ENCODE measurements at regions not wholly inside any gene's neighbourhood (a gene's known extent, or its start where the extent isn't known, plus 50 kb on each side); places are given as distances from the start of the nearest gene placed in this dataset.

DNA sequence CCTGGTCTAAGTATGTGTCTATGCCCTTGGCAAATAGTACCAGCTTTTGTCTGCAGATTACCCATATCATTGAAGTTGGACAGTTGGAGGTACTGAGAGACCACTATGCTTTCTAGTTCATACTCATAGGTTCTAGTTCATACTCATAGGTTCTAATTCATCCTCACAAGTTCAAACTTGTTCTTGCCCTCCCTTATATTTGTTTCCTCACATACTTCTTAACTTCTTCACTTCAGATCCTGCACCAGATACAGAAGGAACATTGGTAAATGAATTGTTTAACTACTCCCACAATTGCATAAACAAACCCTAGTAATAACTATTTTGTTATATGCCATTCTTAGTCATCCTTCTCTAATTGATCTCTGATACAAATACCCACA is 172.2 kb downstream of the SLITRK1 start (continued):
- TF ChIP-seq, protein P1, sequence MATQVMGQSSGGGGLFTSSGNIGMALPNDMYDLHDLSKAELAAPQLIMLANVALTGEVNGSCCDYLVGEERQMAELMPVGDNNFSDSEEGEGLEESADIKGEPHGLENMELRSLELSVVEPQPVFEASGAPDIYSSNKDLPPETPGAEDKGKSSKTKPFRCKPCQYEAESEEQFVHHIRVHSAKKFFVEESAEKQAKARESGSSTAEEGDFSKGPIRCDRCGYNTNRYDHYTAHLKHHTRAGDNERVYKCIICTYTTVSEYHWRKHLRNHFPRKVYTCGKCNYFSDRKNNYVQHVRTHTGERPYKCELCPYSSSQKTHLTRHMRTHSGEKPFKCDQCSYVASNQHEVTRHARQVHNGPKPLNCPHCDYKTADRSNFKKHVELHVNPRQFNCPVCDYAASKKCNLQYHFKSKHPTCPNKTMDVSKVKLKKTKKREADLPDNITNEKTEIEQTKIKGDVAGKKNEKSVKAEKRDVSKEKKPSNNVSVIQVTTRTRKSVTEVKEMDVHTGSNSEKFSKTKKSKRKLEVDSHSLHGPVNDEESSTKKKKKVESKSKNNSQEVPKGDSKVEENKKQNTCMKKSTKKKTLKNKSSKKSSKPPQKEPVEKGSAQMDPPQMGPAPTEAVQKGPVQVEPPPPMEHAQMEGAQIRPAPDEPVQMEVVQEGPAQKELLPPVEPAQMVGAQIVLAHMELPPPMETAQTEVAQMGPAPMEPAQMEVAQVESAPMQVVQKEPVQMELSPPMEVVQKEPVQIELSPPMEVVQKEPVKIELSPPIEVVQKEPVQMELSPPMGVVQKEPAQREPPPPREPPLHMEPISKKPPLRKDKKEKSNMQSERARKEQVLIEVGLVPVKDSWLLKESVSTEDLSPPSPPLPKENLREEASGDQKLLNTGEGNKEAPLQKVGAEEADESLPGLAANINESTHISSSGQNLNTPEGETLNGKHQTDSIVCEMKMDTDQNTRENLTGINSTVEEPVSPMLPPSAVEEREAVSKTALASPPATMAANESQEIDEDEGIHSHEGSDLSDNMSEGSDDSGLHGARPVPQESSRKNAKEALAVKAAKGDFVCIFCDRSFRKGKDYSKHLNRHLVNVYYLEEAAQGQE (IDR thresholded peaks at IDR 0.05; ENCODE audit: unreplicated experiment), result no peak
- TF ChIP-seq JUNB (IDR thresholded peaks at IDR 0.05; ENCODE audit: unreplicated experiment) (no peak), NANOG (IDR thresholded peaks at IDR 0.05; ENCODE audit: borderline replicate concordance) (no peak), ZNF114 (CRISPR knock-in tag; IDR thresholded peaks at IDR 0.05) (no peak)
- TF ChIP-seq, protein P2, sequence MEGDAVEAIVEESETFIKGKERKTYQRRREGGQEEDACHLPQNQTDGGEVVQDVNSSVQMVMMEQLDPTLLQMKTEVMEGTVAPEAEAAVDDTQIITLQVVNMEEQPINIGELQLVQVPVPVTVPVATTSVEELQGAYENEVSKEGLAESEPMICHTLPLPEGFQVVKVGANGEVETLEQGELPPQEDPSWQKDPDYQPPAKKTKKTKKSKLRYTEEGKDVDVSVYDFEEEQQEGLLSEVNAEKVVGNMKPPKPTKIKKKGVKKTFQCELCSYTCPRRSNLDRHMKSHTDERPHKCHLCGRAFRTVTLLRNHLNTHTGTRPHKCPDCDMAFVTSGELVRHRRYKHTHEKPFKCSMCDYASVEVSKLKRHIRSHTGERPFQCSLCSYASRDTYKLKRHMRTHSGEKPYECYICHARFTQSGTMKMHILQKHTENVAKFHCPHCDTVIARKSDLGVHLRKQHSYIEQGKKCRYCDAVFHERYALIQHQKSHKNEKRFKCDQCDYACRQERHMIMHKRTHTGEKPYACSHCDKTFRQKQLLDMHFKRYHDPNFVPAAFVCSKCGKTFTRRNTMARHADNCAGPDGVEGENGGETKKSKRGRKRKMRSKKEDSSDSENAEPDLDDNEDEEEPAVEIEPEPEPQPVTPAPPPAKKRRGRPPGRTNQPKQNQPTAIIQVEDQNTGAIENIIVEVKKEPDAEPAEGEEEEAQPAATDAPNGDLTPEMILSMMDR (conservative IDR thresholded peaks at IDR 0.05; ENCODE audit: low read depth in 2 of 2), result no peak

DNA sequence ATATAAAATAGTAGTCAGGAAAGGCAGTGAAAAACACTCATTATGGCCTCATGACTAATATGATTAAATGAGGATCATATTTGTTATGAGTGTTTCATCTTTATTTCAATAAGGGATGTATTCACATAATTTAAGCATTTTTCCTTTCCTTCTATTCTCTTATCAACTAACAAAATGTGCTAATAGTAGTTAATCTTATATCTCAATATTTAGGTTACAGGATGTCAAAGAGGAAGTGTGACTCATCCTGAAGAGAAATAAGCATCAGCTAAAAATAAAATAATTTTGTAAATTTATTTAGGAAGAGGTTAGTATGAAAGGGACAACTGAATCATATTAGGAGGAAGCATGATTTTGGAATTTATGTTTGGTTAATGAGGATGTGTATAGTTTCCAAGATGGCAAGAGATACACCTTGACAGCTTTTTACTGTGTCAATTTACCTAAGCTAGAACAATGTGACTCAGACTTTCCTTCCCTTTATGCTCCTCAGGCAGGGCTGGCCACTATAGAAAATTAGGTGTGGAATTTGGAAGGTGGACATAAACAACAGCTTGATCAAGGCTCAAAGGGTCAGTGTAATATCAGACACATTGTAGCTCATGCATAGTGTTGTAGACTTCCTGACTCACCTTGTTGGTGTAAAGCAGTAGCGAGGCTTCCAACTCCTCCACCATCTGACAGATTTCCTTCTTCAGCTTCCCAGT is 172.7 kb downstream of the SLITRK1 start:
- no peak for ATAC-seq
- H3K4me1 Mint-ChIP-seq, result peaks cover 10% of the 10 kb centered on the region

DNA sequence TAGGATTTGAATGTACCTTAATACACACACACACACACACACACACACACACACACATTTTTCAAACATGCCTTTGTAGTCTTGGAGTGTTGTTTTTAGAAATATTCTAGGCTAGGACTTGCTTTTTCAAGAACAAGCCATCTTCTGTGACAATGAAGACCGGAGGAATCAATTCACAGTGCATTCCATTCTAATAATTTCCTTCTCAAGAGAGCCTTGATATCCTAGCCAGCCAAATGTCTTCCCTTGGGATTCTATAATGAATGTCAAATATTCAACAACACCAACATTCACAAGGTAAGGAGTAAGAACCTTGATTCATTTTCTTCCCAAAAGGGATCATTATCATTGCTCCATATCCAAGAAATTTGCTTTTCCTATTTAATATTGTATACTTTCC is 180.3 kb downstream of the SLITRK1 start:
- Mint-ChIP-seq H3K9me3 (no peaks in the 10 kb centered on the region), H3K4me1 (peaks cover 2% of the 10 kb centered on the region; the same call in 2 of the 3 replicates), H3K27me3 (ENCODE audit: insufficient read depth, low read depth, poor library complexity) (no peaks in the 10 kb centered on the region), H3K27ac (no peak overlapping the region), H3K4me3 (no peak overlapping the region), H3K36me3 (ENCODE audit: low read depth) (peaks cover 1% of the 10 kb centered on the region; the same call in 1 of the 3 replicates)
- TF ChIP-seq CREB1 (CRISPR knock-in tag; IDR thresholded peaks at IDR 0.05; ENCODE audit: low read depth) (no peak), EZH2 (IDR thresholded peaks at IDR 0.05; ENCODE audit: low read depth, unreplicated experiment) (no peak)
- TF ChIP-seq, protein P2 (conservative IDR thresholded peaks at IDR 0.05; ENCODE audit: low read depth in 2 of 2), result no peak
- TF ChIP-seq, protein P3, sequence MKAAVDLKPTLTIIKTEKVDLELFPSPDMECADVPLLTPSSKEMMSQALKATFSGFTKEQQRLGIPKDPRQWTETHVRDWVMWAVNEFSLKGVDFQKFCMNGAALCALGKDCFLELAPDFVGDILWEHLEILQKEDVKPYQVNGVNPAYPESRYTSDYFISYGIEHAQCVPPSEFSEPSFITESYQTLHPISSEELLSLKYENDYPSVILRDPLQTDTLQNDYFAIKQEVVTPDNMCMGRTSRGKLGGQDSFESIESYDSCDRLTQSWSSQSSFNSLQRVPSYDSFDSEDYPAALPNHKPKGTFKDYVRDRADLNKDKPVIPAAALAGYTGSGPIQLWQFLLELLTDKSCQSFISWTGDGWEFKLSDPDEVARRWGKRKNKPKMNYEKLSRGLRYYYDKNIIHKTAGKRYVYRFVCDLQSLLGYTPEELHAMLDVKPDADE (IDR thresholded peaks at IDR 0.05), result no peak
- no peak for ATAC-seq
- Histone ChIP-seq H3K4me2 (no peak overlapping the region), H3K79me2 (replicated peaks; ENCODE audit: insufficient read depth) (no peaks in the 10 kb centered on the region), H4K20me1 (replicated peaks; ENCODE audit: insufficient read depth) (no peaks in the 10 kb centered on the region), H3K27ac (ENCODE audit: low read depth) (no peak overlapping the region), H3K4me3 (no peak overlapping the region), H3K27me3 (ENCODE audit: insufficient read depth) (no peaks in the 10 kb centered on the region), H3F3A (replicated peaks; ENCODE audit: low read depth) (no peaks in the 10 kb centered on the region), H3K36me3 (ENCODE audit: insufficient read depth) (no peaks in the 10 kb centered on the region), H3K9me2 (ENCODE audit: insufficient read depth) (no peaks in the 10 kb centered on the region), H2AFZ (no peak overlapping the region), H3K4me1 (ENCODE audit: insufficient read depth) (no peaks in the 10 kb centered on the region)
- DNase-seq (ENCODE audit: low spot score), result no peak

More for the DNA sequence above, 172.7 kb downstream of the SLITRK1 start:
- H3K27me3 Mint-ChIP-seq (ENCODE audit: insufficient read depth, low read depth, poor library complexity), result no peaks in the 10 kb centered on the region
- no peak overlapping the region for H3K4me3 Mint-ChIP-seq
- peaks cover 3% of the 10 kb centered on the region; the same call in 1 of the 3 replicates for H3K36me3 Mint-ChIP-seq (ENCODE audit: low read depth)
- DNase-seq (ENCODE audit: low spot score), result no peak
- Histone ChIP-seq H3K4me3 (no peak overlapping the region), H3K4me2 (no peak overlapping the region), H3K36me3 (ENCODE audit: insufficient read depth) (no peaks in the 10 kb centered on the region; the same call in 1 of the 2 replicates), H3F3A (replicated peaks; ENCODE audit: low read depth) (no peaks in the 10 kb centered on the region), H3K9me2 (ENCODE audit: insufficient read depth) (peaks cover 7% of the 10 kb centered on the region; the same call in 1 of the 2 replicates), H3K79me2 (replicated peaks; ENCODE audit: insufficient read depth) (no peaks in the 10 kb centered on the region), H2AFZ (no peak overlapping the region), H4K20me1 (replicated peaks; ENCODE audit: insufficient read depth) (no peaks in the 10 kb centered on the region), H3K27ac (ENCODE audit: low read depth) (no peak overlapping the region), H3K27me3 (ENCODE audit: insufficient read depth) (no peaks in the 10 kb centered on the region), H3K4me1 (ENCODE audit: insufficient read depth) (peaks cover 10% of the 10 kb centered on the region)
- TF ChIP-seq CREB1 (CRISPR knock-in tag; IDR thresholded peaks at IDR 0.05; ENCODE audit: low read depth) (no peak), ZNF114 (CRISPR knock-in tag; IDR thresholded peaks at IDR 0.05) (no peak)
- H3K9me3 Mint-ChIP-seq, result no peaks in the 10 kb centered on the region
- H3K27ac Mint-ChIP-seq, result peak overlapping the region; percentile 55; the same call in 1 of the 2 replicates
